ENCODE measurements at regions not wholly inside any gene's neighbourhood (a gene's known extent, or its start where the extent isn't known, plus 50 kb on each side); places are given as distances from the start of the nearest gene placed in this dataset.

DNA sequence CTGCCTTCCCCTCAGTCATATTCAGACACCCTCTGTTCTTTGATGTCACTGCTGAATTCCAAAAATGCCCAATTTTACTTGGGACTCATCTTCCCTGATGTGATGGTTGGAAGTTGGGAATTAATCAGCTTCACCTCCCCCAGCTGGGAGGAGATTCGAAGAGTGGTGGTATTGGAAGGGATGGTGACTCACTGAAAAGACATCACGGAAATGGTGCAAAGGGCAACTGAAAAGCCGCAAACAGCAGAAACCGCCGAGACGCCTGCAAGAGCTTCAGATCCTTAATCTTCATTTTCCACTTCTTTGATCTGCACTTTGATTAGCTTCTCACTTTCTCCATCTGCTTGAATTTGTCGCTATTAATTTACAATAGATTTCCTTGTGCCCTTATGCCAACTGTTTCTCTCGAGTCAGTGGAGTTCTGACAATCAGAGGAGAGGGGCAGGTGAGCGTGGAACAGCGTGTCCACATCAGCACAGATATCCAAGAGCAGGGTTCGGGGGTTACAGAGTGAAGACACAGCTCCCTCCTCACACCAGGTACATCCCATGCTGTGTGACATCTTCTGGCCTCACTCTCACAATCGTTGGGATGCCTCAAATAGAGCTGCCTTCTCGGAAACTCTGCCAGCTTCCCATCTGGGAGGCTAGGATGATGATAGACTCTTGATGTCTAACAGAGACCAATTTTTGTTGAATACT is 325.4 kb downstream of the BRD1 start:
- peak in 1 of 2 experiments; percentile 29 for DNase-seq

- no peak for DNase-seq
These were observed 326.7 kb downstream of the BRD1 start for GRCh38 chr22:49500942-49501395.

DNA sequence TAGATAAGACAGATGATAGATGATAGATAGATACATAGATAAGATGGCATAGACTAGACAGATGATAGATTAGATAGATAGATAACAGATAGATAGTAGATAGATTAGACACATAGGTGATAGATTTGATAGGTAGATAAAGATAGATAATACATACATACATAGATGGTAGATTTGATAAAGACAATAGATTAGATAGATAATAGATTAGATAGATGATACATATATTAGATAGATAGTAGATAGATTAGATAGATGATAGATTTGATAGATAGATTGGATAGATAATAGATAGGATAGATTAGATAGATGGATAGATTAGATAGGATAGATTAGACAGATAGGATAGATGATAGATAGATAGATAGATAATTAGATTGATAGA is 327.6 kb downstream of the BRD1 start:
- no peak for DNase-seq

GRCh38 chr22:49499433-49500075 is 328.1 kb downstream of the BRD1 start:
- DNase-seq, result no peak

DNA sequence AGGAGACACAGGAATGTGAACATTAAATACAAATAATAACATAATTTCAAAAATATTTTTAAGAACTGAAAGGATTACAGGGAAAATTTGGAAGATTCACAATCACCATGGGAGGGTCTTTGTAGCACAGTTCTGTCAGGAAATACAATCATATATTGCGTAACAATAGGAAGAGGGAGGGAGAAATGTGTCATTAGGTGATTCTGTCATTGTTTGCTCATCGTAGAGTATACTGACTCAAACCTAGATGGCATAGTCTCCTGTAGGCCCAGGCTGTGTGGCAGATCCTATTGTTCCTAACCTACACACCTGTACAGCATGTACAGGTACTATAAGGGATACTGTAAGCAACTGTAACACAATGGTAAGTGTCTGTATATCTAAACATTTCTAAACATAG is 330.4 kb downstream of the BRD1 start:
- no peak for DNase-seq

GRCh38 chr22:49494555-49494954 is 333.1 kb downstream of the BRD1 start:
- no peak for DNase-seq

DNA sequence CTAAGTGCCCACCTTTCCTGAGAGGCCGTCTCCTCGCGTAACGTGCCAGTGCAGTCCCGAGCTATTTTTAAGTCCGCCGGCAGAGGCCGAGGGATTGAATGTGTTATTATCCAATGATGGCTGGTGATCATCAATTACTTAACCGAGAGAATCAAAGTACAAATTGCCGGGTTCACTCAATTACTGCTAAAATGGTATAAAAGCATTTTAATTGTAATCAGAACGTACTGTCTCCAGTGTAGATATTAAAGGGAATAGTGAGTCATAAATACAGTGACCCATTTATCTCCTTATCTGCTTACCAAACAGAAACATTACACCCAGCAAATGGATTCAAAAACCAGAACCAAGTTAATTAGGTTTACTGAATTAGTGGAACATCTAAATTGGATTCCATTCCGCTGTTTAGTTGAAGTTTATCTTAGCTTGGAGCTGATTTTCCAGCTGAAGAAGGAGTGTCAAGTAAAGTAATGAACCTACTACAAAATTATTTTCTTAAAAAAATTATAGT is 334.9 kb downstream of the BRD1 start:
- no peak for DNase-seq

DNA sequence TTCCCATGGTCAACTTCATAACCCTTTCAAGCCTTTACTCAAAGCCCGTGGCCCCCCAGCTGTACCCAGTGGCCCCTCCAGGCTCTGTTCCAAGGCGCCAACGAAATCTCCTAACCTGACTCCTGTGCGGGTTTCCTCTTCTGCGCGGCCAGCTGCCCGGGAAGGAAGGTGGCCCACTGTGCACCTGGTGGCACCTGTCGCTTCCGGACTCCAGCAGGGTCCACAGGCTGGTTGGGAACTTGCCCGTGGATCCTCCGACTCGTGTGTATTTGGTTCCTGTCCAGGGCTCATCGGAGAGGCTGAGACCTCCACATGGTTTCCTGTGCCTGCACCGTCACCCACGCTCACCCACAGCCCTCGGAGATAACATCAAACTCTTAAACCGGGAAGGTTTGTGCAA is 335.4 kb downstream of the BRD1 start:
- no peak for DNase-seq

- DNase-seq, result no peak
These were observed 335.9 kb downstream of the BRD1 start for GRCh38 chr22:49491726-49492125.

GRCh38 chr22:49491221-49491635 is 336.4 kb downstream of the BRD1 start:
- DNase-seq, result no peak

DNA sequence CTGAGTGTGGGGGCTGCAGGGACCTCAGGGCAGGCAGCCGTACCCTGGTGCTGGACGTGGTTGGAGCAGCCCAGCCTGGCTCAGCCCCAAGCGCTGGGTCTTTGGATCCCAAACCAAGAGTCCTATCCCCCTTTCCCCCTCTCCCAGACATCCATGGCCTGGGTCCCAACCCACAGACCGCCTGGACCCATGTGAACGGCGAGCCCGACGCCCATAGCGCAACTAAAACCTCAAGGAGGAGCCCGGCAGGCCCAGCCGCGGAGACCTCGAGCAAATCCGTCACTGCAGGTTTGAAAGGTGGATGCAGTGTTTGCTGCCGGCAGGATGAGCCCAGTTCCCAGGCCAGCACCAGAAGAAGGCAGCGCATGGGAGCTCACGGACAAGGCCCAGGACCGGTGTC is 337.0 kb downstream of the BRD1 start:
- no peak for DNase-seq

DNA sequence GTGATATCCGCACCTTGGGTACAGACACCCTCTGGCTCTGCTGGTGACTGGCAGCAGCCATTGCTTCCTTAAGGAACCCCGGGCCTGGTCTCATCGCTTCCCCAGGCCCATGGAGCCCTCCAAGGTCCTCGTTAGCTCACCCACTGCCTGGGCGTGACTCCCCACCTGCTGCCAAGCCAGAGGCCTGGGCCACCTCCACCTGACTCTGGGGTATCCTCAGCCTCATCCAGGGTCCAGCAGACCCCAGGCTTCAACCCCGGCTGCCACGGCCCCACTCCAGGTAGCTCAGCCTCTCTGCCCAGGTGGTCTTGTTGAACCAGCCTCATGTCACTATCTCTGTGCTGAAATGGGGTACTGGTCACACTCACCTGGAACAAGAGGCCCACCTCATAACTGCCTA is 337.9 kb downstream of the BRD1 start:
- DNase-seq, result no peak

- no peak for DNase-seq
These were observed 338.7 kb downstream of the BRD1 start for GRCh38 chr22:49488943-49489342.

- DNase-seq, result no peak
These were observed 339.7 kb downstream of the BRD1 start for GRCh38 chr22:49487950-49488349.

DNA sequence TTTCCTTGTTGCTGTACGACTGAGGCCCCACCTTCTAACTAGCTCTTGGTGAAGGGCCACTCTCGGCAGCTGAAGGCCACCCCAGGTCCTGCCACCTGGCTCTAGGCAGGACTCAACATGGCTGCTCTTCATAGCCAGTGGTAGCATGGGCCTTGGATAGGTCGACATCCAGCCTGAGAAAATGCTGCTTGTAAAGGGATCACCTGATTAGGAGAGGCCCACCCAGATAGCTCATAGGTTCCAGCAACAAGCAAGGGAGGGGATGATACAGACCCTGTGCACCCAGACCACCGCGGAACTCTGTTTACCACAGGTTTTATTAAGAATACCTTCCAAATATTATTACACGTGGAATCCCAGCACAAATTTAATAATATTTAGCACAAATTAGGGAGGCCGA is 341.4 kb downstream of the BRD1 start:
- DNase-seq, result no peak

DNA sequence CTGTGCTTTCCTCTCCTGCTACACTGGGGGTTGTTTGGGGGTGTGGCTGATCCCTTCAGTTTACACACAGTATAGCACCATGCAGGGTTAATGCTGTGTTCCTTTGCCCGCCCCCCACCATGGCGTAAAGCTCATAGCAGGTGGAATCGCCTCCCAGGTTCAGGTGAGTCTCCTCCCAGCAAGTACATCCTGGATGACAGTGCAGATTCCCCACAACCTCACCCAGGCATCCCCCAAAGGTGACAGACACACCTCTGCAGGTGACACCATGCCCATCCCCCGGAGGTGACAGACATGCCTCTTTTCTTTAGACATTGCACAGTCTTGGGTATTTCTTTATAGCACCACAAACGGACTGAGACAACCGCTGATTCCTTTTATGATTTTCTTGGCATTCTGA is 343.7 kb downstream of the BRD1 start:
- no peak for DNase-seq

- DNase-seq, result no peak
These were observed 344.3 kb downstream of the BRD1 start for GRCh38 chr22:49483281-49483870.

DNA sequence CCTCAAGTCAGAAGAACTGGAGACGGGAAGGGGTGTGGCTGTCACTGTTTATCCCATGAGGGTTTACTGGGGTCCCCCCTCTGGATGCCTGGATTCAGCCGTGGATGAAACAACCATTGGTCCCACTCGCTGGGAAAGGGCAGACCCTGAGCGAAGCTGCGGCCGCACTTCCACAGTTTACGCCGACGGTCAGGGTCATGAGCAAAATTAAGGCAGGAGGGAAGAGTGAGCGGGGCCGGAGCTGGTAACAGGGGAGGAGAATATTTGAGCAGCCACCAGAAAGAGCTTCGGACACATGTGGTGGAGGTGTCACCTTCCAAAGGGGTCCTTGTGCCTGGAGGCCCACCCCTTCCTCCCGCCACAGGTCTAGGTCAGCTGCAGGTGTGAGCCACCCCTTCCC is 344.9 kb downstream of the BRD1 start:
- DNase-seq, result no peak

DNA sequence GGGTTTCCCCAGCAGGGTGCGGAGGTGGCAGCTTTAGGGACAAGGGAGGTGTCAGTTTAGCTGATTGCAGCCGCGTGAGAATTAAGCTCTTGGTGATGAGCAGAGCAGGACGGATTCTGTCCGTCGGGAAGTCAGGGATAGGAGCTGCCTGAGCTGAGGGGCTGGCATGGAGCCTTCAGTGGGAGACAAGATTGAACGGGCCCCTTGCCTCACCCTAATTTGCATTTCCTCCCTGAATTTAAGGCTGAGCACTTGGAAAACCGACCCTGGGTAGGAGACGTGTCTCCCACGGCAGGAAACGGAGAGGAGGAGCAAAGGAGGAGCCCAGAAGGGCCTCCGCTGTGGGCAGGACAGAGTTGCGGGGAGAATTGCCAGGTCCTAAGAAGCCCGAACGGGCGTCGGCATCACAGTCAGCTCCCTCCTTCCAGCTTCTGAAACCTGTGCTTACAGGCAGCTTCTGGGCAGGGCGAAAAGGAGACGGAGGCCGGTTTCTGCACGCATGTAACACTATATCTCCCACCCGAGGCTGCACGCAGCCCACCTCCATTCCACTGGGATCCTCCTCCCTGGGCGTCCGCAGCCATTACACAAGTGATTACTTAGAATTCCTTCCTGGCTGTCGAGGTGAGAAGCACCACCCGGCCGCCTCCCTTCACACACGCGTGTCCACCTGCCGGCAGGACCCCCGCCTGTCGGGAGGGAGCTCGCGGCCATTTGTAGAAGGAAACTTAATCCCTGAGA is 345.8 kb downstream of the BRD1 start:
- DNase-seq, result no peak

- no peak for DNase-seq
These were observed 346.6 kb downstream of the BRD1 start for GRCh38 chr22:49480896-49481658.

- DNase-seq, result no peak
These were observed 347.3 kb downstream of the BRD1 start for GRCh38 chr22:49480331-49480730.

GRCh38 chr22:49479566-49479965 is 348.1 kb downstream of the BRD1 start:
- DNase-seq, result no peak

Measured in activated T-cell treated with anti-CD3 and anti-CD28 coated beads, Interleukin-2, amount 50 U/mL, for 48 hours (primary cell).